C4-2B (cell line): ENCODE measurements at regions not wholly inside any gene's neighbourhood (a gene's known extent, or its start where the extent isn't known, plus 50 kb on each side); places are given as distances from the start of the nearest gene placed in this dataset.

Source experiments
- H3K27ac ChIP-seq: fragments of 450-650 bp; 2 replicates; pipeline ENCODE4 v1.5.1; 2017
- CTCF ChIP-seq: fragments of 450-650 bp; conservative IDR thresholded peaks from 2 replicates; pipeline ENCODE4 v1.5.1; 2017; ENCODE audit warnings: mild to moderate bottlenecking
- ZFX ChIP-seq: fragments of 450-650 bp; IDR thresholded peaks from 2 replicates; pipeline ENCODE4 v1.6.1; 2017

DNA sequence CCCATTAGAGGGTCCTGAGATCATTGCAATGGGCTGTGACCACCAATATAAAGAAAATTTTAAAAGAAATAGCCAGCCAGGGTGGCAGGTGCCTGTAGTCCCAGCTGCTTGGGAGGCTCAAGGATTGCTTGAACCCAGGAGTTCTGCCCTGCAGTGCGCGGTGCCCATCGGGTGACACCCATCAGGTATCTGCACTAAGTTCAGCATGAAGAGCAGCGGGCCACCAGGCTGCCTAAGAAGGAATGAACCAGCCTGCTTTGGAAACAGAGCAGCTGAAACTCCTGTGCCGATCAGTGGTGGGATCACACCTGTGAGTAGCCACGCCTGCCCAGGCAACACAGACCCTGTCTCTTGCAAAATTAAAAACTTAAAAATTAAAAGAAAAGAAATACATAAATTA is 102.5 kb upstream of the FOXC1 start:
- TF ChIP-seq CTCF (no peak), ZFX (no peak)
- H3K27ac ChIP-seq, result no peak overlapping the region

DNA sequence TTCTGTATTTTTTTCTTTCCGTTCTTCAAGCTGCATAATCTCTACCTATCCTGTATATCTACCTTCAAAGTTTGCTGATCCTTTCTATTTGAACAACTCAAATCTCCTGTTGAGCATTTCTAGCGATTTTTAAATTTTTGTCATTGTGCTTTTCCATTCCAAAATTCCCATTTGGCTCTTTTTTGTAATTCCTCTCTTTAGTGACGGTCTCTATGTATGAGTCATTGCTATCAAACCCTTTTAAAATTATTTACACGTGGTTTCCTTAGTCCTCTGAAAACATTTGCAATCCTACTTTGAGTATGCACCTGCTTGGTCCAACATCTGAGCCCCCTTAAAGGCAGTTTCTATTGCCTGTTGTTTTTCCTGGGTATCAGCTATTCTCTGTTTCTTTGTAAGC is 100.5 kb upstream of the FOXC1 start:
- TF ChIP-seq CTCF (no peak), ZFX (no peak)
- H3K27ac ChIP-seq, result no peak overlapping the region

DNA sequence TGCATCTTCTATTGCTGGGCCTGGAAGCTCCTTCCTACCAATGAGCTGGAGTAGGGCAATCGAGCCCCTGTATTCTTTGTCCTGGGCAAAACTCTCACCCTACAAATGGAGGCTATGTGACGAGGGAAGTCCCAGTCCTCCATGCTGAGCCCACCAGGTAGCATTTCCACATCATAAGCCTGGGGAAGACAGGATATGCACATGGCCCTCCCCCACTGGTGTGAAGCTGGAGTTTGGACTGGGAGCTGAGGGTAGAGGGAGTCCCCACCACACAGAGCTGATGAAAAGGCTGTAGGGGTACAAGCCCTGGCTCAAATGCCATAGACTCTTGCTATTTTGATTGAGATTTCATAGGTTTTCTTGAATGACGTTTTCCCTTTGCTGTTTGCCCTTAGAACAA is 99.5 kb upstream of the FOXC1 start:
- H3K27ac ChIP-seq, result no peak overlapping the region
- TF ChIP-seq ZFX (no peak), CTCF (no peak)

GRCh38 chr6:1513215-1513780 is 96.4 kb upstream of the FOXC1 start:
- no peak for TF ChIP-seq CTCF
- TF ChIP-seq ZFX, result no peak
- no peak overlapping the region for H3K27ac ChIP-seq

DNA sequence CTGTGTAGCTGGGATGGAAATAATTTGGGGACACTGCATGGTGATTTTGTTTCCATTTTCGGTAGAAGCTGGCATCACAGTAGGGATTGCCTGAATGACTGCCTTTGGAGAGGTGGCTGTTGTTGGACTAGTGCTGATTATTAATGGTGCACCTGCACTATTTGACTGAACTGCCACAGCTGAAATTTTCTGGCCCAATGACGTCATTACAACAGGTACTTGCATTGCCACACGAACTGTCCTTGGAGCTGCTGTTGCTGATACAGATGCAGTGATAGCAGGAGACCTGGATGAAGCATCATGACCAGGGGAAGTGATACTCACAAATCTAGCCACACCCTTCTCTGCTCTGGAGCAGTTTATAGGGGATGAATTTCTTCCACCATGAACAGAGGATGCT is 95.6 kb upstream of the FOXC1 start:
- H3K27ac ChIP-seq, result no peak overlapping the region
- TF ChIP-seq CTCF (no peak), ZFX (no peak)

DNA sequence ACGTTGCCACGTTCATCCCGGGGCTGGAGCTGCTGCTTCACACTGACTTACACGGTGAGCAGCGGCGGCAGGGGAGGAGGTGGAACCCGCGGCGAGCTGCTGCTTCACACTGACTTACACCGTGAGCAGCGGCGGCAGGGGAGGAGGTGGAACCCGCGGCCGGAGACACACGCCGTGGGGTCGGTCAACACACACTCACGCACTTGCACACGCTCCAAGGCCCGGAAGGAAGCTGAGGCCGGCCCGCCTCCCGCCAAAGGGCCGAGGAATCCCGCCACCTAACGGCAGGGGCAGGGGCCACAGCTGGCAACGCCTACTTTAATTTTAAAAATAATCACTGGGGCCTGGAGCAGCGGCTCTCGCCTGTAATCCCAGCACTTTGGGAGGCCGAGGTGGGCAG is 94.4 kb upstream of the FOXC1 start:
- H3K27ac ChIP-seq, result no peak overlapping the region
- peak; percentile 40 for TF ChIP-seq CTCF
- TF ChIP-seq ZFX, result no peak

DNA sequence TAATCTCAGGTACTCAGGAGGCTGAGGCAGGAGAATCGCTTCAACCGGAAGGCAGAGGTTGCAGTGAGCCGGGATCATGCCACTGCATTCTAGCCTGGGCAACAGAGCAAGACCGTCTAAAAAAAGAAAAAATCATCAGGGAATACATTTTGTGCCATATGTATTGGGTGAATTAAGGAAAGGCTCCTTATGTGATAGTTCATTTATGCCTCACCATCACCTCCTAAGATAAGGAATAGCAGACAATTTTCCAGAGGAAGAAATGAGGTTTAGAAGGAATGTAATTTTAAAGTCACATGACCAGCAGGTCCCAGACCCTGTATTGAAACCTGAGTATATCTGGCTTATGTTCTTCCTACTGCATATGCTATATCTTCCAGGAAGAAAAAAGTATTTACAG is 93.9 kb upstream of the FOXC1 start:
- H3K27ac ChIP-seq, result no peak overlapping the region
- TF ChIP-seq CTCF (no peak), ZFX (no peak)
